Tibial nerve (tissue), 4 donors: ENCODE measurements at regions not wholly inside any gene's neighbourhood (a gene's known extent, or its start where the extent isn't known, plus 50 kb on each side); places are given as distances from the start of the nearest gene placed in this dataset.

ENCODE experiments used
- DNase-seq, 2 donors: peaks; one replicate each; pipeline ENCODE4 v3.0.0-alpha.2; 2019; ENCODE audit warnings: low spot score in 2 of 2
- H3K27ac ChIP-seq, 4 donors: fragments of 200-600 bp; sonication (generic) in 3 of 4; one replicate each; pipeline ENCODE4 v1.5.1; 2017 to 2019; ENCODE audit warnings: mild to moderate bottlenecking in 1 of 4
- H3K27me3 ChIP-seq, 2 donors: fragments of 200-600 bp; sonication (generic) in 1 of 2; one replicate each; pipeline versions ENCODE4 v1.5.1 to v1.6.0; 2017 to 2019
- H3K36me3 ChIP-seq, 3 donors: fragments of 200-600 bp; sonication (generic); one replicate each; pipeline ENCODE4 v1.5.1; 2018 to 2019
- H3K4me1 ChIP-seq, 4 donors: fragments of 200-600 bp; sonication (generic) in 3 of 4; one replicate each; pipeline ENCODE4 v1.5.1; 2017 to 2019
- H3K4me3 ChIP-seq, 4 donors: fragments of 200-600 bp; sonication (generic) in 3 of 4; one replicate each; pipeline ENCODE4 v1.5.1; 2017 to 2019; ENCODE audit warnings: mild to moderate bottlenecking in 1 of 4, moderate library complexity in 1 of 4
- H3K9me3 ChIP-seq, 4 donors: fragments of 200-600 bp; sonication (generic) in 3 of 4; one replicate each; pipeline ENCODE4 v1.5.1; 2017 to 2019
- EP300 ChIP-seq, 2 donors: sonication (generic); formaldehyde crosslinking; IDR thresholded peaks; one replicate each; pipeline ENCODE4 v1.6.1; 2017; ENCODE audit warnings: antibody characterized with exemption in 2 of 2, mild to moderate bottlenecking in 1 of 2
- POLR2A ChIP-seq, 2 donors: fragments of 450-650 bp; IDR thresholded peaks; one replicate each; pipeline ENCODE4 v1.6.1; 2017; ENCODE audit warnings: antibody characterized with exemption in 2 of 2, mild to moderate bottlenecking in 2 of 2, moderate library complexity in 2 of 2
- WGBS, 2 donors: methylation state at CpG; one replicate each; pipeline ENCODE4 v1.1.5; 2018; 5-methylcytosine and 5-hydroxymethylcytosine counted together
- TF ChIP-seq, protein P1 (sequence below), 5 experiments: fragments of 200-600 bp in 3 of 5; fragments of 450-650 bp in 2 of 5; sonication (generic) in 3 of 5; IDR thresholded peaks; one replicate each; pipeline ENCODE4 v1.5.1; 2016 to 2019; ENCODE audit warnings: antibody characterized with exemption in 5 of 5, mild to moderate bottlenecking in 3 of 5, moderate library complexity in 2 of 5

DNA sequence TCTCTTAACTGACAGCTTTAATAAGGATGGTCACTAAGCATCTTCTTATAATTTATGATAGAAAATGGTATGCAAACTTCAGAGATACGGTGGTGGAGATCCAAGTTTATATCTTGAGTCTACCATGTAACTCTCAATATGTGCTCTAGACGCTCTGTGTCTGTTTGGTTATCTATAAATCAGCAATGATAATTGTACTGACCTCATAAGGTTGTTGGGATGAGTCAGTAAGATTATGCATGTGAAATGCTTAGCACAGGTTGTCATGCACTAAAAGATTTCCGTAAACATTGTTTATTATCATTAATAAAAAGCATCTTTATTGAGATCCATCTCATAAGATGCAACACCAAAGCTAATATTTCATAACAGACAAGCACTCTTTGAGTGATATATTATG is 1094.9 kb upstream of the EEF2KMT start:
- 81 to 89% methylated on average over 3 of the region's 3 CpGs for WGBS, 2 donors
- no peaks in the 10 kb centered on the region for H3K9me3 ChIP-seq
- TF ChIP-seq EP300 (IDR thresholded peaks at IDR 0.05) (no peak), POLR2A (IDR thresholded peaks at IDR 0.05) (no peak)
- TF ChIP-seq, protein P1, sequence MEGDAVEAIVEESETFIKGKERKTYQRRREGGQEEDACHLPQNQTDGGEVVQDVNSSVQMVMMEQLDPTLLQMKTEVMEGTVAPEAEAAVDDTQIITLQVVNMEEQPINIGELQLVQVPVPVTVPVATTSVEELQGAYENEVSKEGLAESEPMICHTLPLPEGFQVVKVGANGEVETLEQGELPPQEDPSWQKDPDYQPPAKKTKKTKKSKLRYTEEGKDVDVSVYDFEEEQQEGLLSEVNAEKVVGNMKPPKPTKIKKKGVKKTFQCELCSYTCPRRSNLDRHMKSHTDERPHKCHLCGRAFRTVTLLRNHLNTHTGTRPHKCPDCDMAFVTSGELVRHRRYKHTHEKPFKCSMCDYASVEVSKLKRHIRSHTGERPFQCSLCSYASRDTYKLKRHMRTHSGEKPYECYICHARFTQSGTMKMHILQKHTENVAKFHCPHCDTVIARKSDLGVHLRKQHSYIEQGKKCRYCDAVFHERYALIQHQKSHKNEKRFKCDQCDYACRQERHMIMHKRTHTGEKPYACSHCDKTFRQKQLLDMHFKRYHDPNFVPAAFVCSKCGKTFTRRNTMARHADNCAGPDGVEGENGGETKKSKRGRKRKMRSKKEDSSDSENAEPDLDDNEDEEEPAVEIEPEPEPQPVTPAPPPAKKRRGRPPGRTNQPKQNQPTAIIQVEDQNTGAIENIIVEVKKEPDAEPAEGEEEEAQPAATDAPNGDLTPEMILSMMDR (IDR thresholded peaks at IDR 0.05) = no peak
- no peak for DNase-seq
- H3K36me3 ChIP-seq = no peaks in the 10 kb centered on the region
- no peak overlapping the region for H3K4me3 ChIP-seq
- H3K4me1 ChIP-seq = no peaks in the 10 kb centered on the region
- H3K27me3 ChIP-seq = no peaks in the 10 kb centered on the region
- H3K27ac ChIP-seq = no peak overlapping the region

DNA sequence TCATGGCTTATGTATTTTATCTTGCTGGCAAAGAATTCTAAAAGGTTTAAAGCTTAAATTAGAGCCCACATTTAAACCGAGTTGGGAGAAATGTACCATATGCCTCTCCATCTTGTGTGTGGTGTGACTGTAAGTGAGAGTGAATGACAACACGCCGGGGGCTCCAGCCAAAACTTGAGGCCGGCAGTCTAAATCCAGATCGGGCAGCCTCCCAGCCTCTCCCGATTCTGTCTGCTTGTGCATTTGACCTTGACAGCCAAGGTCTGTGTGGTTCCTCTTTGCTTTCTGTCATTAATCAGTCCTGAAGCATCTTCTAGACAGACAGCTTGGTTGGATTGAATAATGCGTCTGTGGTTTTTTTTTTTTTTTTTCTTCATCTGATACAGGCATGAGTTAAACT is 1093.2 kb upstream of the EEF2KMT start:
- Histone ChIP-seq H3K27ac (no peak overlapping the region), H3K4me1 (no peaks in the 10 kb centered on the region), H3K9me3 (no peaks in the 10 kb centered on the region), H3K27me3 (no peaks in the 10 kb centered on the region), H3K4me3 (no peak overlapping the region), H3K36me3 (no peaks in the 10 kb centered on the region)
- TF ChIP-seq EP300 (IDR thresholded peaks at IDR 0.05) (no peak), POLR2A (IDR thresholded peaks at IDR 0.05) (no peak)
- TF ChIP-seq, protein P1 (IDR thresholded peaks at IDR 0.05) = no peak
- no peak for DNase-seq
- 88 to 93% methylated on average over 7 of the region's 7 CpGs for WGBS, 2 donors

DNA sequence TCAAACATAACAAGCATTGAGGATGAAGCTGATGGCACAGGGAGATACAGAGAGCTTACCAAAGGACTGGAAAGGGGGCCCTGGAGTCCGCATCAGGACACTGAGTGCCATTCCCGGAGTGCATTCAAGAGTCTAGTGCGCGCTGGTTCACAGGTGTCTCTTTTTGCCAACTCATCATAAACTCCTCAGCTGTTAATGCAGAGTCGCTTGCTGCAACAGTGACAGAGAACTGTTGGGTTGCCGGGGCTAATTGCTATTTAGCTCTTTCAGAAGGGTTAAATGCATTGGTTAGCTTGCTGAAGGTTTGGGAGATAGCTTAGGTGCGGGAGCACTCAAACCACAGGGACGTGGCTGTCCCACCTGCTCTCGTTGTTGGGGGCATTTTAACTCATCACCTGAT is 1091.6 kb upstream of the EEF2KMT start:
- H3K9me3 ChIP-seq = no peaks in the 10 kb centered on the region
- no peak for DNase-seq
- no peak overlapping the region for H3K27ac ChIP-seq
- no peak for TF ChIP-seq EP300 (IDR thresholded peaks at IDR 0.05)
- TF ChIP-seq, protein P1 (IDR thresholded peaks at IDR 0.05) = no peak
- TF ChIP-seq POLR2A (IDR thresholded peaks at IDR 0.05) = no peak
- WGBS, 2 donors = 81 to 83% methylated on average over 9 of the region's 9 CpGs
- no peak overlapping the region for H3K4me3 ChIP-seq
- H3K36me3 ChIP-seq = no peaks in the 10 kb centered on the region
- H3K27me3 ChIP-seq = no peaks in the 10 kb centered on the region
- no peaks in the 10 kb centered on the region for H3K4me1 ChIP-seq

DNA sequence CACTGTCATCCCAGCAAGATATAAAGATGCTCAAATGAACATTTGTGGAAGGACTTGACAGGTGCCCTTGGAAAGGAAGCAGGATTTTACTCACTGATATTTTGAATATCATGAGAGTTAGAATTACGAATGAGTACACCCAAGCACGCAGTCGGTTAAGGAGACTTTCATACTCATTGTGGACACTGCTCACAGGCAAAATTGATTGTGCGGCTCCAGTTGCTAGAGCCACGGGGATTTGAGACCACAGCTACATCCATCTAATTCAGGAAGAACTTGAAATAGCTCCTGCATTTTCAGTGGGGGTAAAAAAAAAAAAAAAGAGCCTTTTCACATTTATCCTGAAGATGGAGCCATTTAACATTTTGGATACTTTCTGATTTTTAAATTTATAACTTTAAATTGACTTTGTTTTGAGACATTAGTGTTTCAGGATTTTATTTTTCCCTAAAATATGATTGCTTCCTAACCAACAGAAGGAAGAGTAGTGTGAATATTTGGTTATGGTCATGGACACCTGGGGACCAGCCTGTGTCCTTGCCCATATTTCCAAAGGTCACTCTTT is 1080.1 kb upstream of the EEF2KMT start:
- Histone ChIP-seq H3K27ac (no peak overlapping the region), H3K4me1 (no peaks in the 10 kb centered on the region), H3K36me3 (no peaks in the 10 kb centered on the region), H3K9me3 (no peaks in the 10 kb centered on the region), H3K27me3 (no peaks in the 10 kb centered on the region), H3K4me3 (no peak overlapping the region)
- TF ChIP-seq POLR2A (IDR thresholded peaks at IDR 0.05) (no peak), EP300 (IDR thresholded peaks at IDR 0.05) (no peak)
- TF ChIP-seq, protein P1 (IDR thresholded peaks at IDR 0.05) = no peak
- DNase-seq = no peak
- 80 to 83% methylated on average over 5 of the region's 5 CpGs for WGBS, 2 donors

DNA sequence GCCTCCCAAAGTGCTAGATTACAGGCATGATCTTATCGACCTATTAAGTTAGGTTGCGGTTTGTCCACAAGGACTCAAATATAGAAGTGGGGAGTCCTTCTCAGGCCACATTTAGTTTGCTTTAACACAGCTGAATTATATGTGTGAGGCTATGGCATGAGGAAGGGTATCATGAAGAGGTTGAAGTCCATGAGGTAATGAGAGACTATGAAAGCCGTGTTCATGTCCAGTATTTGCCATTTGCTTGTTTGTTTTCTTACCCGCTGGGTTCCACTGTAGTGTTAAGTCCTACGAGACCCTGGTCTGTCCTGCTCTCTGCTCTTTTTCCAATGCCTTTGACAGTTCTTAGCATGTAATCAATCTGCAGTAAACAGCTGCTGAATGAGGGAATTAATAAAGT is 1072.4 kb upstream of the EEF2KMT start:
- no peak for DNase-seq
- TF ChIP-seq, protein P1 (IDR thresholded peaks at IDR 0.05) = no peak
- TF ChIP-seq POLR2A (IDR thresholded peaks at IDR 0.05) = no peak
- TF ChIP-seq EP300 (IDR thresholded peaks at IDR 0.05) = no peak

More for the DNA sequence above, 1072.4 kb upstream of the EEF2KMT start:
- H3K4me1 ChIP-seq = no peaks in the 10 kb centered on the region
- H3K4me3 ChIP-seq = no peak overlapping the region
- no peaks in the 10 kb centered on the region for H3K27me3 ChIP-seq
- no peak overlapping the region for H3K27ac ChIP-seq
- WGBS, 2 donors = 90 to 94% methylated on average over 5 of the region's 5 CpGs
- no peaks in the 10 kb centered on the region for H3K9me3 ChIP-seq
- H3K36me3 ChIP-seq = no peaks in the 10 kb centered on the region
